Stimulated activated CD8-positive, alpha-beta memory T cell treated with anti-CD3 and anti-CD28 coated beads, Interleukin-12 subunit alpha, Interleukin-12 subunit beta, amount 100 ng/mL, for 1 hour (primary cell): ENCODE measurements at regions not wholly inside any gene's neighbourhood (a gene's known extent, or its start where the extent isn't known, plus 50 kb on each side); places are given as distances from the start of the nearest gene placed in this dataset.

ENCODE experiments used
- DNase-seq: peaks from one replicate; pipeline ENCODE4 v3.0.0-alpha.2; 2020; ENCODE audit warnings: low read depth

DNA sequence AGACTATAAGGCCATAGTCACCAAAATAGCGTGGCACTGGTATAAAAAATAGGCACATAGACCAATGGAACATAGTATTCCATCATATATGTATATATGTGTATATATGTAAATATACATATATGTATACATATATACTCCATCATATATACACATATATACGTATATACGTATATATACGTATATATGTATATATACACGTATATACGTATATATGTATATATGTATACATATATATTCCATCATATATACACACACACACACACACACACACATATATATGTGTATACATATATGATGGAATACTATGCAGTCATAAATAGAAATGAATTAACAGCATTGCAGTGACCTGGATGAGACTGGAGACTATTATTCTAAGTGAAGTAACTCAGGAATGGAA lies 204.6 kb downstream of the LTN1 start:
- no peak for DNase-seq

DNA sequence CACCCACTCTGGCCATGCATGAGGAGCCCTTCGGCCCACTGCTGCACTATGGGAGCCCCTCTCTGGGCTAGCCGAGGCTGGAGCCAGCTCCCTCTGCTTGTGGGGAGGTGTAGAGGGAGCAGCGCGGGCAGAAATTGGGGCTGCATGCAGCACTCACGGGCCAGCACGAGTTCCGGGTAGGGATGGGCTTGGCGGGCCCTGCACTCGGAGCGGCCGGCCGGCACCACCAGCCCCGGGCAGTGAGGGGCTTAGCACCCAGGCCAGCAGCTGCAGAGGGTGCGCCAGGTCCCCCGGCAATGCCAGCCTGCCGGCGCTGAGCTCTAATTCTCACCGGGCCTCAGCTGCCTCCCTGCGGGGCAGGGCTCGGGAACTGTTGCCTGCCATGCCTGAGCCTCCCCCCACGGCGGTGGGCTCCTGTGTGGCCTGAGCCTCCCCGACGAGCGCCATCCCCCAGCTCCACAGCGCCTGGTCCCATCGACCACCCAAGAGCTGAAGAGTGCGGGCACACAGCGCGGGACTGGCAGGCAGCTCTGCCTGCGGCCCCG lies 209.0 kb downstream of the LTN1 start:
- no peak for DNase-seq

DNA sequence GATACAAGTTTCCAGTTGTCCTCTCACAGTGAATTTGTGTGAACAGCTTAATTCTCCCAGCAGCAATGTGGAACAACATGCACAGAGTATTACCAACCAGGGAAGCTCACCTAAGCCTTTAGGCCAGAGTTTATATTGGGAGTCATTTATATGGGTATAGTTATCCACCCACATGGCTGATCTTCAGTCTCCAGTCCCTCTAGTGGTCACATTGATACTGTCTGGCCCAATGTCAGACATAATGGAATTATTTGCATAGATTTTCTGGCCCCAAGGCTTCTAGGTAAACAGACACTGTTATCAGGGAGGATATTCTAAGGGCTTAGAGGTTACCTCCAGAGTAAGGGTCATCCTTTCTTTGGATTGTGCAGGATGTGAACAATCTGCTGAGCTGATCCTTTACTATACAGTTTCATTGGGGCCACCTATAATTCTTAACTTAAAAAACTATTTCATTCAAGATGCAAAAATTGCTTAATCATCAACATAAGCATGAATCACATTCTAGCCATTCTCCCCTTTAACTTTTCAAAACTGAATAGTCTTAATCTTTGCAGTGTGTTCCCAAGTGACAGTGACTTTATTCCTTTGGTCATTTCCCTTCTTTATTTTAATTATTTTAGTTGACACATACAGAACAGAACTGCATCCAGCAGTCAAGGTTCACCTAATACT lies 210.9 kb downstream of the LTN1 start:
- no peak for DNase-seq

DNA sequence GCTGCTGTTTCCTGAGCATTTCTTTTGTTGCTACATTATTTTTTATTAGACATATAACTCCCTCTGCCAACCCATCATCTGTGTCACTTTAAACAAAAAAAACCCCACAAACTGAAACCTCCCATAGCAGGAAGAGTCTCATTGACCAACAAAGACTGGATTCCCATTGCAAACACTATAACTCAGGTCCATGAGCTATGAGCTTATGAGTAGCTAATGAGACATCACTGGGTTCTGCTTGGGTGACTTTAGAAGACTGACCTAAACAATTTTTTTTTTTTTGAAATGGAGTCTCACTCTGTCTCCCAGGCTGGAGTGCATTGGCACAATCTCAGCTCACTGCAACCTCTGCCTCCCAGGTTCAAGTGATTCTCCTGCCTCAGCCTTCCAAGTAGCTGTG lies 212.8 kb downstream of the LTN1 start:
- no peak for DNase-seq

DNA sequence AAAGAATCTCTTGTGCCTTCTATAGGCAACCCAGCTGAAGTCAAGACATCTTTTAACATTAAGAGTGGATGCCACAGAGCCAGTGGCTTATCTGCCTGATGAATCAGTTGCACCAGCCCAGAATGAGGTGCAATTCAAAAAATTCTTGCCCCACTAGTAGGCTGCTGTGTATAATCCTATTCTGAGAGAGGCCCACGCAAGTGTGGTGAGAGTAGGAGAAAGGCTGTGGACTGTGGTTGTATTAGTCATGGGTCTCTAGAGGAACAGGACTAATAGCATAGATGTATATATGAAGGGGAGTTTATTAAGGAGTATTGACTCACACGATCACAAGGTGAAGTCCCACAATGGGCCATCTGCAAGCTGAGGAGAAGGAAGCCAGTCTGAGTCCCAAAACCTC lies 216.4 kb downstream of the LTN1 start:
- no peak for DNase-seq

DNA sequence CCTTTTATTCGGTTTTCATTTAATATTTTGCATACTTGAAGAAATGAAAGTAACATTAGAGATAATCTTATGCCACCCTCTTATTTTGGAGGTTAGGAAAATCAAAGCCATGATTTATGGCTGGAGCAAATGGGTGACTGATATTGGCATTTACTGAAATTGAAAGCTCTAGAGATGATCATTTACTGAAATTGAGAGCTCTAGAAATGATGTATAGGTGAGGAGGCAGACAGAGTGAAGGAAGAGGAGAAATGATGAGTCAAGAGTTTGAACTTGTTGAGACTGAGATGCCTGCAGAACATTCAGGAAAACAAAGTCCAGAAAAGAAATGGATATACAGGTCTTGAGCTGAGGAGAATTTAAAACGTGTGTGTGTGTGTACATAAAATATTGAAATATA lies 217.6 kb downstream of the LTN1 start:
- no peak for DNase-seq

DNA sequence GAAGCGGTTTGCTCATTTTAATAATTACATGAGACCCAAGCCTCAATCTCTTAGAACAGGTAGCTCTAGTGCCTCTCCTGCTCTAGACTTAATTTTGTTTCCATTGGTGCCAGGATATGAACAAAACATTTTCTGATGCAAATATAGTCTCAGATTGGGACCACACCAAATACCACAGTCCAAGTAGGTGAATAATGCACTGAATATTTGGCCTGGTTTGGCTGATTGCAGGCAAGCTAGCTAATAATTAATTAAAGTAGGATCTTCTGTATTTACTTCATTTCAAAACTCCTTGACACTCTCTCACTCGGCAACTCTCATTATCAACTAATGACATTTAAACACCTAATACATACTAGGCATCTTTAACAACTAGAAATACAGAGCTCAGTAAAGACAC lies 219.6 kb downstream of the LTN1 start:
- no peak for DNase-seq

DNA sequence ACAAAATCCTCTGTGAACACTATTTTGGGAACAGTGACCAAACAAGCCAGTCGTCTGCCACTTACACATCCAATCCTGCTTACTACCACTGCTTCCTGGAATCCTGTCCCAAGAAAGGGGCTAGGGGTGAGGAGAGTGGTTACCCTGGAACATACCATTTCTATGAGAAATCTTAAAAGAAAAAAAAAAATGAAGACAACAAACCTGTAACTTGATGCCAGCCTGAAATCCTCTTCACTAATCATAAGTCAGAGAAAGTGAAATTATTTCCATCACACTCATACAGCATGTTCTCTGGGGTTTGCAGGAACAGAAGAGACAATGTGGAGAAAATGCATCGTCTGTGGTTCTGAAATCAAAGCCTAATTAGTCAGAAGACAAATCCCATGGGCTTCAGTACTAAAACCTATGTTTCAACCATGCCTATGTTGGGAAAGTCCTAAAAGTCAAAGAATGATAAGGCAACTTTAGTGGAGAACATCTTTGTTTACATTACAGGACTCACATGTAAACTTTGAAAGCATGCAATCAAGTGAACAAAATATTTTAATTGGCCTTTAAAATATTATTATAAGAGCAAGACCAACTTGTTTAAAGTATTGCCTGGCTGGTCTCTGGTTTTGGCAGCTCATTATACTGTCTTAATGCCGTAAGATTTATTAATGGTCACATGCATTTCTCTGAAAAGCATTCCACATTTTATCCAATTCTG lies 220.7 kb downstream of the LTN1 start:
- DNase-seq = no peak

DNA sequence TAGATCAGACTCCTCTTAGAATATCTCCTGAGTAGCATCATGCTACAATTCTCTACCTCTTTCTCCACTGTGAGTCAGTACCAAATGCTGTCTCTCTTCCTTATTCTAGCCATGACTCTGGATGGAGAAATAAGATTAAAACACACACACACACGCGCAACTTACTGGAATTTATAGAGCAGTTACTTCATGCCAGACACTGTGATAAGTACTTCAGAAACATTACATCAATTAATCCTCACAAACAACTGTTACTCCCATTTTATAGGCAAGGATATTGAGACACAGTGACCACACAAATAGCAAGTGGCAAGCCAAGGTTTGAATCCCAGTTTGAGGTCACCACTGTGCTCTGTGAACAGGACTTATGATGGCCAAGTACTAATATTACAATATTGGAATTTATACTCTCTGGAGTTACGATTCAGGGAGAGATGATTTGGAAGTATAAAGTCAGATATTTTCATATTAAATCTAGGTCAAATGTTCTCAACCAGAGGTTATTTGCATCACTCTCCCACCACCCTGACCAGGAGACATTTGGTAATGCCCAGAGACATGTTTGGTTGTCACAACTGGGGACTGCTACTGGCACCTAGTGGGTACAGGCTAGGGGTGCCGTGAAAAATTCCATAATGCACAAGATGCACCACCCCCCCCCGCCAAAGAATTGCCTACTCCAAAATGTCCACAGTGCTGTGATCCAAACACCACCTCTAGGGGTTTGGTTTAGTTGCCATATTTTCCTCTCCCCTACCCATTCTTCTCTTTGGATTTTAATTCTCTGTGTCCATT lies 221.6 kb downstream of the LTN1 start:
- no peak for DNase-seq

DNA sequence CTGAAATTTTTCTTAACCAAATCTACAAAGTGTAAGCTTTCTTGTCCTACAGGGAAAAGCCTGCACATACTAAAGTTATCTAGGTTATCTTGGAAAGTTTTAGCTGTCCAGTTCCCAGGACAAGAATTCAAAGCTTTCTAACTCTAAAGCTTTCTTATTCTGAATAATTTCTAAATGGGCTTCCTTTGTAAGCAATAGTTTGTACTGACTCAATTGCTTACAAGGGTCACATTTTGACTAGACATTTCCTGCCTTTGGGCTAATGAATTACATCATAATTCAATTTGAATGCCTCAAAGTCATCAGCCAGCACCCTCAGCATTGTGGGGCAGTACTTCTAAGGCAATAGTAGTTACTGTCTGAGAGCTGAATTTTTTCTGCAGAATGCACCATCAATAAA lies 223.0 kb downstream of the LTN1 start:
- no peak for DNase-seq

DNA sequence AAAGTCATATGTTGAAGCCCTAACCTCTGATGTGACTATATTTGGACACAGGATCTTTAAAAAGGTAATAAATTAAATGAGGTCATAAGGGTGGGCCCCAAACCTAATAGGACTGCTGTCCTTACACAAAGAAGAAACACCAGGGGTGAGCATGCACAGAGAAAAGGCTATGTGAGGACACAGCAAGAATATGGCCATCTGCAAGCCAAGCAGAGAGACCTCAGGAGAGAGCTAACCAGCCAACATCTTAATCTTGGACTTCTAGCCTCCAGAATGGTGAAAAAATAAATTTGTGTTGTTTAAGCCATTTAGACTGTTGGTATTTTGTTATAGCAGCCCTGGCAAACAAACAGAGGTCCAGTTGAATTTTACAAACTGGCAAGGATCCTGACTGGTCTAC lies 223.9 kb downstream of the LTN1 start:
- DNase-seq = no peak

DNA sequence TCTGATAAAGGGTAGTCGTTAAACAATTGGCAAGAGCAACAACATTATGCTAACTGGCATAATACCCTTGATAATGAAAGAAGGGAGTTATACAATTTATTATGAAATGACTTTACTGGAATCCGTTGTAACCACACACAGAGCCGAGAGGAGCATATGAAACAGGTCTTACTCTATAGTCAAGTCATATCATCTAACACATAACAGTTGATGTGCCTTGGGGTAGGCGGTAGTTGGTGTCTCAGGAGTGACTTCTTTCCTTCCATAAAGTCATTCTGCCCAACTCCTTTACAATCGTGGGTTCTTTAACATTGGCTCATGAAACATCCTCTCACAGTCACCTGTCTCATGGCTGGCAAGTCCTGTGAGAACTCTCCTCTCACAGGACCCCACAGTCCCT lies 225.2 kb downstream of the LTN1 start:
- DNase-seq = no peak

DNA sequence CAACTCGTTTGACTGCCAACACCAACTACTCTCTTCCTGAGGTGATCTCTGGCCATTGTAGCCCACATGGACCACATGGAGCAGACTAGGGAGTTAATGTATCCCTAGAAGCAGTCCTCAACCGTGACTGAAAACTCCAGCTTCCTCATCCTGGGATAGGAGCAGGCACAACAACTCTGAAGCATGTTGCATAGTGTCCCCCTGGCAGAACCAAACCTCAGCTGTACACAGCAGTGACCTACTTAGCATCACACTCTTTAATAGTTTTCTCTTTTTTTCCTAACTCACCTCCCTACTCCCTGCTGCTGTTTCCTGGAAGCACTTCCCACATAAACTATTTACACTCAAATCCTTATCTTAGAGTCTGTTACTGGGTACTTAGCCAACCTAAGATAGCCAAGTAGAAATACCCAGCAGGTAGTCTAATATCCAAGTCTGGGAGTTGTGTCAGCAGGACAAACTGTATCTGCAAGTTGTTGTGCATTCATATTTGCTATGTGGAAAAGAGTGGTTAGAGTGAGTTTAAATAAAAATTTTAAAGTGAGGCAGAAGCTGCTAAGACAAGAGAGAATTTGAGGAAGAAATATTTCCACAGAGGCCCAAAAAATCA lies 228.8 kb downstream of the LTN1 start:
- DNase-seq = no peak

DNA sequence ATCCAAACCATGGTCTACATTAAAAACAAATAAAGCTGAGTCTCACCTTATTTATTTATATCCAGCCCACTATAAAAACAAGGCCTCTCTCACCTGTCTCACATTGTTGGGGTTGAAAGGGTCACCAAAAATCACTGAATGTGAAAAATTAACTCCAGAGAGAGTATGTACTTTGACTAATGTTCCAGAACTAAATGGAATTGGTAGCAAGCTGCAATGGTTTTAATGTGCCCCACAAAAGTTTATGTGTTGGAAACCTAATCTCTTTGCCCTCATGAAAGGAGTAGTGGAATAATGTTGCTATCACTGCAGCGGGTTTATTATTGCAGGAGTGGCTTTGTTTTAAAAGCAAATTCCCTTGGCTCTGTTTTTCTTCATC lies 230.3 kb downstream of the LTN1 start:
- DNase-seq = no peak

DNA sequence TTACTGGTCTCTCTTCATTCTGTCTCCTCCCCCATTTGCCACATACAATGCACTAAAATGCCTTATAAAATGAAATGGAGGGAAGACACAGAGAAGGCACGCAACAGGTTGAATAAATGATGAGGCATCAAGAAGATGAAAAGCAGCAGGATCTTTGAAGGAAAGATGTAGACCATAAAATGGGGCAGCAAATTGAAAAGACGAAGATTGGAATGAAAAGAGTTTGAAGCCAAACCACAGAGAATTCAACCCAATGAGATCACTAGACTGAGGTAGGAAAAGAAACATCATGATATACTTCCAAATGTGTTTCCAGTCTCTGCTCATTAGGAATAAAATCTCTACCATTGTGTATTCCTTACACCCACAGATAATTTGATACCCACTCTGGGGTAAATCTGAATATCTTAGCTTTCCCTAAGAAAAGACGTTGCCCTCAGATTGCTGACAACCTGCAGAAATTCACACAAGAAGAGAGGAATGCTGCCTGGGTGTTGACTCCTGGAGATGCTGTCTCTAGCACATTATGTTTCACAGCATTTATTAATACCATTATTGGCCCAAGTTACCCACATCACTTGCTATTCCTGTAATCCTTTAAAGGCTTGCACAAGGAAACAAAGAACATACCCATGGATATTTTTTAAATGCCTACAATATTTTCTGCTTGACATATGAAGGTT lies 230.9 kb downstream of the LTN1 start:
- DNase-seq = no peak

DNA sequence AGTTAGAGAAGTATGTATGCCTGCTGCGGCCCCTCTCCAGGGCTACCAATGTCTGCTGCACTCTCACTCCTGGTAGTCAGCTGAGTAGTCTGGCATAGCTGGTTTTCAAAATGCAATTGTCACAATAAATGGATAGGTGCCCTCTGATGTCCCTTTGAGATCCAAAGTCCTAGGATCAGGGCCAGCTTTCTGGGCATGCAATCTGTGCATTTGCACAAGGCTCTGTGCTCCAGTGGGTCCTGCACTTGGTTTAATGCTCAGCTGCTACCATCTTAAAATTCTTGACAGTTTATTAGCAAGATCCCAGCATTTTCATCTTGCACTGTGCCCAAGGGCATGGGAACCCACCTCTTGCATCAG lies 233.8 kb downstream of the LTN1 start:
- no peak for DNase-seq

DNA sequence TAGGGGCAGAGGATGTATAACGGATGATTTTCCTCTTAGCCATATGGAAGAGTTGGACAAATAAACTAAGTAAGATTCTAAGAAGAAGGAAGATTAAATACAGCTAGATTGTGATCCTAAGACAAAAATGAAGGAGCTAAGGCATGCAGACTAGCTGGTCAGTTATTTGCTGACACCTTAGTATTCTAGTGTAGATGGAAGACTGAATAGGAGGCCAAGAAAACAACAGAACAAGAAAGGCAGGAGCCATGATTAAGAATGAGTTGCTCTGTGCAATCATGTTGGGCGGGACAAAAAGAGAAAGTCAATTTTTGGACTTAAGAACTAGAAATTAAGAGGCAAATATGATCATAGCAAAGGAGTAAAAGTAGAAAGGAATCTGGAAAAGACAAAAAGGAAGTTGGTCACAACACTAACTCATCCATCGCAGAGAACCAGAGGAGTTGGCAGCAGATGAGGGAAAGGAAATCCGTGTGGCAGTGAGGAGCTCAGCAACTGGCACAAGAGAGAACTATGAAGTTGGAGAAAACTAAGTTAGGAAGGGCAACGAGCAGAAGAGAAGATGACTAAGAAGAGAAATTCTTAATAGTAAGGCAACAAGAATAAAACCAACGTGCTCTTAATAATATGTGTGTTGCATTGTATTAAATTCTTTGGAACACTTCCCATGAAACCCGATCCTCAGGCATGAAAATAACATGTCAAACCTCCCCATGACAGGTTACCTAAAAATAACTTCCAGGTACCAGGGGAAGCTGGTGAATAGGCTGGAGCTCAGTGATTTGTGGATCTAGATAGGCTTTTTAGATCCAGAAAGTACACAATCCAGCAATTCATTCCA lies 234.4 kb downstream of the LTN1 start:
- no peak for DNase-seq

DNA sequence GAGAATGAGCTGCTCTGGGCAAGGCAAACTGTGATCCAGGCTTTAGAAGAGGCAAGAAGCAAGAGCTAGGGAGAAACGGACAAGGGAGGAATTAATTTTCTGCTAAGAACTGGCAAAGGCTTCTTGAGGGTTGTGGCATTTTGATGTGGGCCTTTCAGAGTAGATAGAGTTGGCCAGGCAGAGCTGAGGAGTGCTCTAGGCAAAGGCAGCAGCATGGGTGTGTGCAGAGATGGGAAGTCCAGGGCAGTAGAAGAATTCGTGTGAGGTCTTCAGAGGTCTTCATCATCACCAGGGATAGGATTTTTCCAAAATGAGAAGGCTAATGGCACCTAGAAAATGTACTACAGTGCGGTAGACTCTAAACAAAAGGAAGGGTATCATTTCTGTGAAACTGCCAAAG lies 237.8 kb downstream of the LTN1 start:
- DNase-seq = no peak

DNA sequence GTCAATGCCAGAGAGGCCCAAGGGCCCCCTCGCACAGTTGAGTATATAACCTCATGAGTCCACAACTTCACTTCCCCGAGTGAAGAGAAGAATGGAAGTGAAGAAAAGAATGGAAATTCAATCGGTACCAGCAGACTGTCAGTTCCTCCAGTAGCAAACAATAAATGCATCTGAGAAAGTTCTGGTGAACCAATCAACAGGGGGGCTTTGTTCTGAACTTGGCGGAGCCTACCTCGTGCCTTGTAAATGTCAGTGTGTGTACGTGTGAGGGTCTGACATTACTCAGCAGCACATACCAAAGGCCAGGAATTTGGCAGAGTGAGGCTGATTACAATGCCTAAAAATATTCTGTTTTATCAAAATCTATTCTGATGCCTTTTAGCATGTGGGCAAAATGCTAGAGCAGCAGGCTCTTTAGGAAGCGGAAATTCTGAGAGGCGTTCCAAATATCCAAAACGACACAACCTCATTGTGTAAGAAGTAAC lies 238.5 kb downstream of the LTN1 start:
- no peak for DNase-seq

DNA sequence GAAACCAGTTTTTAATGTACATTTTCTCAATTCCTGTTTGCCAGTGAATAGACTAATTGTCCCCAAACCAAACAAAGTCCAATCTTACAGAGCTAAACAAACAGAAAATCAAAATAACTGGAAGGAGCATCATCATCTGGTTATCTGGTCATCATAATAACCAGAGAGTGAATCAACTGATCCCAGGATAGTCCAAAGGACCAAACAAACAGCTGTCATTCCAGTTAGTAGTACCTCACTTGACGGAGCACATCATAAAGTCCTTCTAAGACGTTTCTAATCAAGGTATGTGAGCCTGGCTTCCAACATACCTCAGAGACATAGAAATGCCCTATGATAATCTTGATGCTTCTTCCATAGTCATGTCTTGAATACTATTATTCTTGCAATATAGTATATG lies 240.5 kb downstream of the LTN1 start:
- DNase-seq = no peak

DNA sequence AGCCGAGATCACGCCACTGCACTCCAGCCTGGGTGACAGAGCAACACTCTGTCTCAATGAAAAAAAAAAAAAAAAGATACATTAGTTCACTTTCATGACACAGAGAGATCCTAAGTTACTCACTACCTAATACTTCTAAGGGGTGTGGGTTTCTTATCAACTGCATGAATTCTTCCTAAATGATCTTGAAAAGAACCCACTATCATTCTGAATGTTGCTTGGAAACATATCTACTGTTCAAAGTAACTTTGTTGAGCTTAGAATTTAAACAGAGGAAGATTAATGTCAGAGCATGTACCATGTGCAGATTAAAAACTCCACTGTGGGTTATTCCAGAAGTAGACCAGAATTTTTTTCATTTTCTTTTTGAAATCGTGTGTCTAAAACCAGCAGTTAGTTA lies 241.5 kb downstream of the LTN1 start:
- no peak for DNase-seq
